Thyroid gland (tissue), 4 donors: ENCODE measurements at regions not wholly inside any gene's neighbourhood (a gene's known extent, or its start where the extent isn't known, plus 50 kb on each side); places are given as distances from the start of the nearest gene placed in this dataset.

Source experiments
- DNase-seq, 2 donors: peaks; one replicate each; pipeline ENCODE4 v3.0.0-alpha.2; 2019
- H3K27ac ChIP-seq, 3 donors: fragments of 200-600 bp; sonication (generic); 1 replicate in 2 of 3; 2 replicates in 1 of 3; pipeline ENCODE4 v1.5.1; 2016 to 2019; ENCODE audit warnings: mild to moderate bottlenecking in 1 of 3, moderate library complexity in 1 of 3
- H3K27me3 ChIP-seq: fragments of 200-600 bp; sonication (generic); one replicate; pipeline ENCODE4 v1.5.1; 2019
- H3K36me3 ChIP-seq, 2 donors: fragments of 200-600 bp; sonication (generic); one replicate each; pipeline ENCODE4 v1.5.1; 2016 to 2019
- H3K4me1 ChIP-seq, 2 donors: fragments of 200-600 bp; sonication (generic); one replicate each; pipeline ENCODE4 v1.5.1; 2017 to 2019
- H3K4me3 ChIP-seq, 3 donors: fragments of 200-600 bp; sonication (generic); replicated peaks in 1 of 3; 1 replicate in 2 of 3; 2 replicates in 1 of 3; pipeline ENCODE4 v1.5.1; 2016; ENCODE audit warnings: mild to moderate bottlenecking in 1 of 3
- H3K9me3 ChIP-seq: fragments of 200-600 bp; sonication (generic); one replicate; pipeline ENCODE4 v1.5.1; 2017
- CTCF ChIP-seq, 6 experiments: fragments of 200-600 bp in 3 of 6; fragments of 450-650 bp in 3 of 6; sonication (generic) in 3 of 6; IDR thresholded peaks; one replicate each; pipeline ENCODE4 v1.5.1; 2016 to 2019; ENCODE audit warnings: antibody characterized with exemption in 6 of 6, mild to moderate bottlenecking in 2 of 6, inconsistent platforms in 1 of 6, moderate library complexity in 1 of 6
- POLR2A ChIP-seq, 2 donors: fragments of 450-650 bp; IDR thresholded peaks; one replicate each; pipeline ENCODE4 v1.6.1; 2017; ENCODE audit warnings: antibody characterized with exemption in 2 of 2, mild to moderate bottlenecking in 2 of 2, moderate library complexity in 1 of 2
- WGBS, 2 donors: methylation state at CpG; one replicate each; pipeline ENCODE4 v1.1.5; 2017; 5-methylcytosine and 5-hydroxymethylcytosine counted together
- intact Hi-C: fragments of 100-400 bp; cut with DNase I; formaldehyde crosslinking; loops from one replicate; pipeline ENCODE4 v1.15.1; 2023

- Histone ChIP-seq H3K9me3 (no peaks in the 10 kb centered on the region), H3K4me1 (no peaks in the 10 kb centered on the region), H3K36me3 (no peaks in the 10 kb centered on the region), H3K27ac (no peak overlapping the region), H3K27me3 (no peaks in the 10 kb centered on the region), H3K4me3 (no peak overlapping the region)
- 79 to 84% methylated on average over 3 of the region's 3 CpGs for WGBS, 2 donors
- no peak for DNase-seq
- TF ChIP-seq POLR2A (IDR thresholded peaks at IDR 0.05) (no peak), CTCF (IDR thresholded peaks at IDR 0.05) (no peak)
- intact Hi-C loops, result no loop called here
Measured at GRCh38 chr11:128310005-128310404, 277.4 kb downstream of the ETS1 start.

DNA sequence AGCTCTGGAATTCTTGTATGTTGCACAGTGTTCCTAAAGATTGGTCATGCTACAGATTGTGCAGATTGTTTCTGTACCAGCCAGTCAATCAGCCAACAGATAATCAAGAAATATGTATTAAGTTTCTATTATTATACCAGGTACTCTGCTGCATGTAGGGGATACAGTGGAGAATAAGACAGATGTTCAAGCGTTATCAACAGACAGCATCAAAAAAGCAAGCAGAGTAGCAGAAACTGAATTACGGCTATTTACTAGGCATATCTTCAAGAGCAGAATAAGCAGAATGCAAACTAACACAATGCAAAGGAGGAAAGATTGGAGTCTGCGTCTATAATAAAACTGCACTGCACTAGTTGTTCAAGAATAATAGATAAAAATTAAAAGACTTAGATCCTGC is 278.6 kb downstream of the ETS1 start:
- WGBS, 2 donors, result 96 to 99% methylated on average over 3 of the region's 3 CpGs
- no peaks in the 10 kb centered on the region for H3K4me1 ChIP-seq
- no peaks in the 10 kb centered on the region for H3K36me3 ChIP-seq
- H3K27me3 ChIP-seq, result no peaks in the 10 kb centered on the region
- H3K9me3 ChIP-seq, result no peaks in the 10 kb centered on the region
- no peak for DNase-seq
- intact Hi-C loops, result no loop called here
- H3K4me3 ChIP-seq, result no peak overlapping the region
- H3K27ac ChIP-seq, result no peak overlapping the region
- TF ChIP-seq CTCF (IDR thresholded peaks at IDR 0.05) (no peak), POLR2A (IDR thresholded peaks at IDR 0.05) (no peak)

GRCh38 chr11:128305588-128305987 is 281.8 kb downstream of the ETS1 start:
- Histone ChIP-seq H3K36me3 (no peaks in the 10 kb centered on the region), H3K27me3 (no peaks in the 10 kb centered on the region), H3K4me1 (no peaks in the 10 kb centered on the region), H3K27ac (no peak overlapping the region), H3K9me3 (no peaks in the 10 kb centered on the region), H3K4me3 (no peak overlapping the region)
- intact Hi-C loops, result no loop called here
- WGBS, 2 donors, result 92 to 96% methylated on average over 1 of the region's 1 CpG
- DNase-seq, result no peak
- TF ChIP-seq CTCF (IDR thresholded peaks at IDR 0.05) (no peak), POLR2A (IDR thresholded peaks at IDR 0.05) (no peak)

DNA sequence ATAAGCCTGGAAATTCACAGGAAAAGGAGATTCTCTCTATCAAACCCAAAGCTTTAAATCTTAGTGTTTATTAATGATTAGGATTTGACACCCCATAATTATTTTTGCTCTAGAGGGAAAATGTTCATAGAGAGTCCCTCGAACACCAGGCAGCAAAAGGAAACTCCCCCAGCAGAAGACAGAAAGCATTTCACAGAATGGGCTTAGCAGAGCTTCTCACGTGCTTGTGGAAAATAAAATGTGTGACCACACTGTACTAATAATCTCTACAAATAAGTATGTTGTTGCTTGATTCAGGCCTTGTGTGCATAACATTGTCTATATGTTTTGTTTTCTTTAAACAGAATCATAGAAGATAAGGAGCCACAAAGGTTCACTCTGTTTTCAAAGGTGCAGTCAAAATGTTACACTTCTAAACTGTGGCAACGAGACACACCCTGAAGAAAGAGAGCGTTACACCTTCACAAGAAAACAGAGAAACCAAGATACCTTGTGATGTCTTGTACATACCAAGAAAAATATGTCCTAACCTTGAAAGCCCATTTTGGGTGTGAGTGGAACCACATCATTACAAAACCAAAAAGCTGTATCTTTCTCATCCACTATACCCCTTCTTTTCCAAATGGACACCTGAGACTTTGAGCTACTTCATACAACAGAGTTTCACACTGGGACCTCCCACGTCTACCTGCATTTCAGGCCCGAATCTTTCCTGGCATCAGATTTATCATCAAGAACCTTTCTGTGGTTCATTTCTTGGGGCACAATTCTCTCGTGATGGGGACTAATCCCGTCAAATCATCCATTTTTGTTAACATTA is 282.5 kb downstream of the ETS1 start:
- 89 to 92% methylated on average over 8 of the region's 8 CpGs for WGBS, 2 donors
- Histone ChIP-seq H3K27ac (no peak overlapping the region), H3K27me3 (no peaks in the 10 kb centered on the region), H3K4me1 (peaks cover under 1 to 4% of the 10 kb centered on the region in 2 donors), H3K4me3 (no peak overlapping the region), H3K36me3 (no peaks in the 10 kb centered on the region), H3K9me3 (no peaks in the 10 kb centered on the region)
- intact Hi-C loops, result no loop called here
- no peak for DNase-seq
- TF ChIP-seq POLR2A (IDR thresholded peaks at IDR 0.05) (no peak), CTCF (IDR thresholded peaks at IDR 0.05) (no peak)

DNA sequence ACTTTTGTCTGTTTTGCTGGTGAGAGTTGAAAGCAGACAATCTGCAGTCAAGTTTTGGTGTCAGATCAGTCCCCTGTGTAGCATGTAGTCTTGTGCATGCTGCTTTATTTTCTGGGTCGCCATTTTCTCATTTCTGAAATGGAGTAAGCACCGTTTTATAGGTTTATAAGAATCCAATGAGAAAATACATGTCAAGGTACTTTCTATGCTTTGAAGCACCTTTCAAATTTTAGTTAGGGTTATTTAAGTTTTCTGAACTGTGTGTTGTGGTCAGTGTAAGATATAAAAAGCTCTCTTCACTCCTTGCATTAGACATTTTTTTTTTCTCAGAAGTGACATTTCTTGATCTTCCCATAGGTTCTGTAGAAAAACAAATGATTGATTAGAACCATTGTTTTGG is 283.2 kb downstream of the ETS1 start:
- TF ChIP-seq CTCF (IDR thresholded peaks at IDR 0.05), result no peak
- TF ChIP-seq POLR2A (IDR thresholded peaks at IDR 0.05), result no peak
- Histone ChIP-seq H3K27ac (no peak overlapping the region), H3K27me3 (no peaks in the 10 kb centered on the region), H3K4me3 (no peak overlapping the region), H3K9me3 (no peaks in the 10 kb centered on the region), H3K36me3 (no peaks in the 10 kb centered on the region), H3K4me1 (peaks cover 8% of the 10 kb centered on the region in 2 donors)
- DNase-seq, result no peak
- WGBS, 2 donors, result 90 to 94% methylated on average over 2 of the region's 2 CpGs
- intact Hi-C loops, result no loop called here
